SK-N-SH (cell line): ENCODE measurements at regions not wholly inside any gene's neighbourhood (a gene's known extent, or its start where the extent isn't known, plus 50 kb on each side); places are given as distances from the start of the nearest gene placed in this dataset.

Experiments
- CTCF ChIA-PET: fragments of 300-600, 350-600 bp; formaldehyde crosslinking; extraction: SDS; loops from one replicate; lab custom pipeline; 2021; lab: Yijun Ruan, JAX
- POLR2A ChIA-PET: fragments of 350-600 bp; sonication (Branson Sonifier 250); formaldehyde crosslinking; extraction: SDS; loops from one replicate; lab custom pipeline; 2020; ENCODE audit warnings: antibody characterized with exemption, inconsistent platforms; lab: Yijun Ruan, JAX
- DNase-seq: peaks from one replicate; pipeline ENCODE4 v3.0.0; 2012
- H2AFZ ChIP-seq: fragments of 200-600 bp; sonication (generic); 2 replicates; pipeline ENCODE4 v1.8.1; 2016; ENCODE audit warnings: antibody characterized with exemption, mild to moderate bottlenecking, low read depth
- H3F3A ChIP-seq: fragments of 200-600 bp; sonication (generic); replicated peaks from 2 replicates; pipeline ENCODE3; 2016; ENCODE audit warnings: antibody characterized with exemption, mild to moderate bottlenecking; ENCODE audit not compliant: insufficient read depth
- H3K27ac ChIP-seq, 2 experiments: fragments of 200-500 bp in 1 of 2; fragments of 200-600 bp in 1 of 2; sonication (Bioruptor generic) in 1 of 2; sonication (generic), shearing (Covaris generic) in 1 of 2; 2 replicates each; pipeline versions ENCODE4 v1.5.1 to v1.6.1; 2014 to 2016; ENCODE audit warnings: low read depth in 2 of 2, inconsistent platforms in 1 of 2, low read length in 1 of 2, mild to moderate bottlenecking in 1 of 2, mixed read lengths in 1 of 2
- H3K27me3 ChIP-seq: fragments of 200-600 bp; sonication (generic), shearing (Covaris generic); 2 replicates; pipeline ENCODE4 v1.6.1; 2016; ENCODE audit warnings: mixed run types; ENCODE audit not compliant: insufficient read depth
- H3K36me3 ChIP-seq, 2 experiments: fragments of 200-500 bp in 1 of 2; fragments of 200-600 bp in 1 of 2; sonication (Bioruptor generic) in 1 of 2; sonication (generic) in 1 of 2; replicated peaks in 1 of 2; 2 replicates each; pipeline versions ENCODE3 to v1.5.1; 2014 to 2016; ENCODE audit warnings: low read length in 1 of 2, mild to moderate bottlenecking in 1 of 2; ENCODE audit not compliant: insufficient read depth in 2 of 2, control insufficient read depth in 1 of 2
- H3K4me1 ChIP-seq, 2 experiments: fragments of 200-500 bp in 1 of 2; fragments of 200-600 bp in 1 of 2; sonication (Bioruptor generic) in 1 of 2; sonication (generic), shearing (Covaris generic) in 1 of 2; 2 replicates each; pipeline versions ENCODE4 v1.5.1 to v1.6.1; 2014 to 2016; ENCODE audit warnings: low read depth in 1 of 2, low read length in 1 of 2, mixed run types in 1 of 2; ENCODE audit not compliant: insufficient read depth in 2 of 2, control insufficient read depth in 1 of 2
- H3K4me2 ChIP-seq: fragments of 200-600 bp; sonication (generic), shearing (Covaris generic); 2 replicates; pipeline ENCODE4 v1.6.1; 2017; ENCODE audit warnings: mixed run types
- H3K4me3 ChIP-seq, 2 experiments: fragments of 200-500 bp in 1 of 2; fragments of 200-600 bp in 1 of 2; sonication (Bioruptor generic) in 1 of 2; sonication (generic), shearing (Covaris generic) in 1 of 2; 2 replicates each; pipeline versions ENCODE4 v1.5.1 to v1.8.1; 2014 to 2016; ENCODE audit warnings: low read depth in 2 of 2, inconsistent platforms in 1 of 2, low read length in 1 of 2, mild to moderate bottlenecking in 1 of 2, mixed read lengths in 1 of 2, moderate library complexity in 1 of 2
- H3K79me2 ChIP-seq: fragments of 200-600 bp; sonication (generic); 2 replicates; pipeline ENCODE4 v1.8.1; 2017; ENCODE audit warnings: mild to moderate bottlenecking; ENCODE audit not compliant: insufficient read depth
- H3K9ac ChIP-seq: fragments of 200-600 bp; sonication (generic); 2 replicates; pipeline ENCODE4 v1.6.1; 2017; ENCODE audit warnings: mixed run types
- H3K9me2 ChIP-seq: fragments of 200-600 bp; sonication (generic); 2 replicates; pipeline ENCODE4 v1.6.1; 2017; ENCODE audit warnings: mixed run types
- H3K9me3 ChIP-seq: fragments of 200-600 bp; sonication (generic); 2 replicates; pipeline ENCODE4 v1.6.1; 2017; ENCODE audit warnings: mixed run types, mild to moderate bottlenecking, moderate library complexity
- H4K20me1 ChIP-seq: fragments of 200-600 bp; sonication (generic); 2 replicates; pipeline ENCODE4 v1.6.1; 2017; ENCODE audit warnings: mild to moderate bottlenecking, mixed run types; ENCODE audit not compliant: insufficient read depth
- CHD2 ChIP-seq: fragments of 150-350 bp; IDR thresholded peaks from 2 replicates; pipeline ENCODE4 v1.6.1; 2018; ENCODE audit warnings: low read length; ENCODE audit not compliant: partially characterized antibody
- EP300 ChIP-seq, 2 experiments: IDR thresholded peaks; 2 replicates each; pipeline versions ENCODE4 v1.4.0 to v1.6.1; 2012; ENCODE audit warnings: borderline replicate concordance in 1 of 2, low read depth in 1 of 2, low read length in 1 of 2
- EZH2phosphoT487 ChIP-seq: fragments of 200-600 bp; sonication (generic); IDR thresholded peaks from 2 replicates; pipeline ENCODE4 v1.6.1; 2017; ENCODE audit warnings: low read depth, mixed run types, mild to moderate bottlenecking, antibody characterized with exemption, moderate library complexity, borderline replicate concordance
- FOSL2 ChIP-seq: IDR thresholded peaks from 2 replicates; pipeline ENCODE4 v1.4.0; 2012; ENCODE audit warnings: low read depth, mild to moderate bottlenecking, moderate library complexity, borderline replicate concordance
- GABPA ChIP-seq: IDR thresholded peaks from 2 replicates; pipeline ENCODE4 v1.4.0; 2012; ENCODE audit warnings: low read depth, mild to moderate bottlenecking
- GATA2 ChIP-seq: sonication (generic); formaldehyde crosslinking; IDR thresholded peaks from 2 replicates; pipeline ENCODE4 v1.5.0; 2020; ENCODE audit warnings: mild to moderate bottlenecking, missing genetic modification reagents
- MEF2A ChIP-seq: IDR thresholded peaks from 2 replicates; pipeline ENCODE4 v1.4.0; 2012; ENCODE audit warnings: low read depth, borderline replicate concordance
- NRF1 ChIP-seq: IDR thresholded peaks from 2 replicates; pipeline ENCODE4 v1.6.1; 2012; ENCODE audit warnings: low read depth, mild to moderate bottlenecking, low read length
- PBX3 ChIP-seq: IDR thresholded peaks from 2 replicates; pipeline ENCODE4; 2012
- POLR2AphosphoS5 ChIP-seq: IDR thresholded peaks from 2 replicates; pipeline ENCODE4 v1.6.1; 2012; ENCODE audit warnings: low read depth, low read length
- RCOR1 ChIP-seq: fragments of 150-350 bp; IDR thresholded peaks from 2 replicates; pipeline ENCODE4 v1.6.1; 2017; ENCODE audit warnings: antibody characterized with exemption, low read length
- REST ChIP-seq: IDR thresholded peaks from 2 replicates; pipeline ENCODE4 v1.6.1; 2012; ENCODE audit warnings: mild to moderate bottlenecking, low read depth, low read length, moderate library complexity
- RFX5 ChIP-seq: IDR thresholded peaks from 2 replicates; pipeline ENCODE4 v1.6.1; 2012; ENCODE audit warnings: mild to moderate bottlenecking, improper control_type of control experiment, low read length
- SIN3A ChIP-seq: IDR thresholded peaks from 2 replicates; pipeline ENCODE4 v1.6.1; 2012; ENCODE audit warnings: low read depth, mild to moderate bottlenecking, low read length, moderate library complexity, borderline replicate concordance
- TAF1 ChIP-seq: IDR thresholded peaks from 2 replicates; pipeline ENCODE4 v1.6.1; 2012; ENCODE audit warnings: low read depth, mild to moderate bottlenecking, low read length, moderate library complexity, borderline replicate concordance
- TCF12 ChIP-seq: IDR thresholded peaks from 2 replicates; pipeline ENCODE4 v1.4.0; 2012
- TEAD4 ChIP-seq: IDR thresholded peaks from 2 replicates; pipeline ENCODE4 v1.4.0; 2012; ENCODE audit warnings: mild to moderate bottlenecking, borderline replicate concordance; ENCODE audit not compliant: insufficient read depth
- USF1 ChIP-seq: IDR thresholded peaks from 2 replicates; pipeline ENCODE4 v1.4.0; 2012; ENCODE audit warnings: low read depth, borderline replicate concordance
- YY1 ChIP-seq: IDR thresholded peaks from 2 replicates; pipeline ENCODE4 v1.4.0; 2012; ENCODE audit warnings: low read depth, mild to moderate bottlenecking
- WGBS: methylation state at CpG from one replicate; pipeline ENCODE4 v1.1.6; 2017; ENCODE audit warnings: low lambda C conversion rate; 5-methylcytosine and 5-hydroxymethylcytosine counted together
- TF ChIP-seq, protein P1 (sequence below): fragments of 150-350 bp; IDR thresholded peaks from 2 replicates; pipeline ENCODE4 v1.6.1; 2017; ENCODE audit warnings: antibody characterized with exemption, low read length, low read depth, borderline replicate concordance

DNA sequence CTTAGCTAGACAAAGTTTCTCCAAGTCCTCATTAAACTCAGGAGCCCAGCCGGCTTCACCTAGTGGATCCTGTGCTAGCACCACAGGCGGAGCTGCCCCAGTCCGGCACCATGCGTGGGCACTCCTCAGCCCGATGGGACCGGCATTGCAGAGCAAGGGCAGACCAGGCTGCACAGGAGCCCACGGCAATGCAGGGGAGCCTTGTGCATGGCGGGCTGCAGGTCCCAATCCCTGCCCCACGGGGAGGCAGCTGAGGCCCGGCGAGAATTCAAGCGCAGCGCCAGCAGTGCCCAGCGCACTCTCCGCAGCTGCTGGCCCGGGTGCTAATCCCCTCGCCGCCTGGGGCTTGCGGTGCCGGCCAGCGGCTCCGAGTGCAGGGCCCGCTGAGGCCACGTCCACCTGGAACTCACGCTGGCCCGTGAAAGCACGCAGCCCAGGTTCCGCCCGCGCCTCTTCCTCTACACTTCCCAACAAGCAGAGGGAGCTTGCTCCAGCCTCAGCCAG, 292.3 kb upstream of the EYS start:
- DNase-seq, result no peak
- no peaks in the 10 kb centered on the region for H4K20me1 ChIP-seq
- CTCF ChIA-PET, result no interaction called here
- no peaks in the 10 kb centered on the region for H3F3A ChIP-seq
- no peak overlapping the region for H2AFZ ChIP-seq
- H3K27me3 ChIP-seq, result no peaks in the 10 kb centered on the region
- POLR2A ChIA-PET, result no interaction called here
- no peak overlapping the region for H3K9ac ChIP-seq
- no peaks in the 10 kb centered on the region for H3K9me2 ChIP-seq
- WGBS, result 81% methylated on average over 17 of the region's 30 CpGs
- H3K4me1 ChIP-seq, result no peaks in the 10 kb centered on the region
- H3K27ac ChIP-seq, result no peak overlapping the region
- H3K4me3 ChIP-seq, result no peak overlapping the region
- H3K79me2 ChIP-seq, result no peaks in the 10 kb centered on the region
- no peaks in the 10 kb centered on the region for H3K9me3 ChIP-seq
- TF ChIP-seq TAF1, result no peak
- no peak for TF ChIP-seq FOSL2
- no peak for TF ChIP-seq CHD2
- no peak for TF ChIP-seq EP300 (IDR thresholded peaks at IDR 0.05; ENCODE audit: borderline replicate concordance in 1 of 2, low read depth in 1 of 2, low read length in 1 of 2)
- no peak for TF ChIP-seq GABPA
- no peak for TF ChIP-seq POLR2AphosphoS5
- TF ChIP-seq YY1, result no peak
- no peak for TF ChIP-seq PBX3
- TF ChIP-seq EZH2phosphoT487, result no peak
- no peak for TF ChIP-seq USF1
- TF ChIP-seq TCF12, result no peak
- no peak for TF ChIP-seq TEAD4
- TF ChIP-seq REST, result no peak
- no peak for TF ChIP-seq RCOR1
- no peak for TF ChIP-seq RFX5
- no peak for TF ChIP-seq MEF2A
- TF ChIP-seq, protein P1, sequence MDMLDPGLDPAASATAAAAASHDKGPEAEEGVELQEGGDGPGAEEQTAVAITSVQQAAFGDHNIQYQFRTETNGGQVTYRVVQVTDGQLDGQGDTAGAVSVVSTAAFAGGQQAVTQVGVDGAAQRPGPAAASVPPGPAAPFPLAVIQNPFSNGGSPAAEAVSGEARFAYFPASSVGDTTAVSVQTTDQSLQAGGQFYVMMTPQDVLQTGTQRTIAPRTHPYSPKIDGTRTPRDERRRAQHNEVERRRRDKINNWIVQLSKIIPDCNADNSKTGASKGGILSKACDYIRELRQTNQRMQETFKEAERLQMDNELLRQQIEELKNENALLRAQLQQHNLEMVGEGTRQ, result no peak
- TF ChIP-seq NRF1, result no peak
- TF ChIP-seq GATA2 (CRISPR knock-in tag), result no peak
- no peak for TF ChIP-seq SIN3A
- H3K36me3 ChIP-seq, result no peaks in the 10 kb centered on the region
- no peak overlapping the region for H3K4me2 ChIP-seq
